GM19035 (cell line): ENCODE measurements at regions not wholly inside any gene's neighbourhood (a gene's known extent, or its start where the extent isn't known, plus 50 kb on each side); places are given as distances from the start of the nearest gene placed in this dataset.
"Not testable (repeated sequence)": the region's sequence is repeated elsewhere in the genome, so short reads cannot be mapped to it uniquely, and the experiment has no call there.

ENCODE experiments used
- ATAC-seq: cut with Tn5 transposase; IDR thresholded peaks from one replicate; pipeline ENCODE4 v1.9.1; 2021; ENCODE audit not compliant: unreplicated experiment

GRCh38 chr6:112851146-112851545 is 504.0 kb downstream of the RFPL4B start:
- no peak for ATAC-seq

- no peak for ATAC-seq
Measured at GRCh38 chr6:112853162-112853561, 506.0 kb downstream of the RFPL4B start.

- no peak for ATAC-seq
Measured at GRCh38 chr6:112863753-112864152, 516.6 kb downstream of the RFPL4B start.

- ATAC-seq = no peak
Measured at GRCh38 chr6:112865131-112865530, 518.0 kb downstream of the RFPL4B start.

- no peak for ATAC-seq
Measured at GRCh38 chr6:112874881-112875280, 527.8 kb downstream of the RFPL4B start.

GRCh38 chr6:112877134-112878100 is 530.3 kb downstream of the RFPL4B start:
- ATAC-seq = no peak

- ATAC-seq = peak; percentile 95
Measured at GRCh38 chr6:112879920-112880413, 532.8 kb downstream of the RFPL4B start.

GRCh38 chr6:112881027-112881426 is 533.9 kb downstream of the RFPL4B start:
- ATAC-seq = no peak

- no peak for ATAC-seq
Measured at GRCh38 chr6:112881828-112882780, 535.0 kb downstream of the RFPL4B start.

- ATAC-seq = no peak
Measured at GRCh38 chr6:112883095-112883494, 536.0 kb downstream of the RFPL4B start.

GRCh38 chr6:112886415-112886814 is 539.3 kb downstream of the RFPL4B start:
- ATAC-seq = no peak

GRCh38 chr6:112887424-112887823 is 540.3 kb downstream of the RFPL4B start:
- ATAC-seq = not testable (repeated sequence)

GRCh38 chr6:112899541-112899940 is 552.4 kb downstream of the RFPL4B start:
- ATAC-seq = no peak

GRCh38 chr6:112903361-112903760 is 556.2 kb downstream of the RFPL4B start:
- ATAC-seq = no peak

GRCh38 chr6:112906726-112907125 is 559.6 kb downstream of the RFPL4B start:
- ATAC-seq = no peak

- no peak for ATAC-seq
Measured at GRCh38 chr6:112909781-112910180, 562.7 kb downstream of the RFPL4B start.

- ATAC-seq = no peak
Measured at GRCh38 chr6:112910256-112910655, 563.1 kb downstream of the RFPL4B start.

GRCh38 chr6:112911959-112912358 is 564.8 kb downstream of the RFPL4B start:
- ATAC-seq = no peak

- ATAC-seq = no peak
Measured at GRCh38 chr6:112912416-112913101, 565.4 kb downstream of the RFPL4B start.

GRCh38 chr6:112919744-112920143 is 572.6 kb downstream of the RFPL4B start:
- ATAC-seq = not testable (repeated sequence)

- ATAC-seq = no peak
Measured at GRCh38 chr6:112920994-112921393, 573.9 kb downstream of the RFPL4B start.
